Osteoblast (primary cell): ENCODE measurements at regions not wholly inside any gene's neighbourhood (a gene's known extent, or its start where the extent isn't known, plus 50 kb on each side); places are given as distances from the start of the nearest gene placed in this dataset. TPM values are rescaled to one million over a fixed set of nuclear protein-coding genes. Genes with fewer than 3 reads are reported as not detected.

Experiments used
- DNase-seq: peaks from one replicate; pipeline ENCODE4 v3.0.0; 2011; ENCODE audit warnings: low spot score, mixed read lengths; ENCODE audit not compliant: insufficient read length; ENCODE audit errors: missing footprints
- H2AFZ ChIP-seq: 2 replicates; pipeline ENCODE4 v1.6.0; 2011; ENCODE audit warnings: mild to moderate bottlenecking, low read length
- H3K27ac ChIP-seq: 2 replicates; pipeline ENCODE4 v1.5.1; 2011; ENCODE audit warnings: mild to moderate bottlenecking, low read depth, low read length, moderate library complexity
- H3K27me3 ChIP-seq: 2 replicates; pipeline ENCODE4 v1.6.0; 2012; ENCODE audit warnings: mild to moderate bottlenecking, control low read depth, inconsistent platforms, low read length, moderate library complexity; ENCODE audit not compliant: insufficient read depth
- H3K36me3 ChIP-seq: 2 replicates; pipeline ENCODE4 v1.5.1; 2011; ENCODE audit warnings: mild to moderate bottlenecking, low read length, control low read depth, moderate library complexity; ENCODE audit not compliant: insufficient read depth
- H3K4me1 ChIP-seq: 2 replicates; pipeline ENCODE4 v1.5.1; 2011; ENCODE audit warnings: mild to moderate bottlenecking, low read length, control low read depth, moderate library complexity; ENCODE audit not compliant: insufficient read depth
- H3K4me2 ChIP-seq: 2 replicates; pipeline ENCODE4 v1.6.0; 2011; ENCODE audit warnings: mild to moderate bottlenecking, low read length; ENCODE audit not compliant: insufficient read depth
- H3K4me3 ChIP-seq: fragments of 200-600 bp; sonication (generic); 3 replicates; pipeline ENCODE4 v1.5.1; 2012; ENCODE audit warnings: mild to moderate bottlenecking, low read length, inconsistent platforms; ENCODE audit not compliant: insufficient read depth
- H3K79me2 ChIP-seq: 2 replicates; pipeline ENCODE4 v1.6.0; 2012; ENCODE audit warnings: mild to moderate bottlenecking, low read length, control low read depth, inconsistent platforms; ENCODE audit not compliant: insufficient read depth
- H3K9me3 ChIP-seq: 2 replicates; pipeline ENCODE4 v1.5.1; 2011; ENCODE audit warnings: low read depth, low read length, control low read depth
- H4K20me1 ChIP-seq: 2 replicates; pipeline ENCODE4 v1.6.0; 2012; ENCODE audit warnings: mild to moderate bottlenecking, low read length, control low read depth; ENCODE audit not compliant: insufficient read depth
- small RNA-seq: library from RNA; depleted of rRNA; stranded (forward); fragments of <200 nt; gene quantifications from one replicate; pipeline ENCODE3, GENCODE V24; 2012
- TF ChIP-seq, protein P1 (sequence below): IDR thresholded peaks from 2 replicates; pipeline ENCODE4 v1.5.1; 2011; ENCODE audit warnings: mild to moderate bottlenecking, low read depth, low read length, moderate library complexity; ENCODE audit errors: extremely low read depth

DNA sequence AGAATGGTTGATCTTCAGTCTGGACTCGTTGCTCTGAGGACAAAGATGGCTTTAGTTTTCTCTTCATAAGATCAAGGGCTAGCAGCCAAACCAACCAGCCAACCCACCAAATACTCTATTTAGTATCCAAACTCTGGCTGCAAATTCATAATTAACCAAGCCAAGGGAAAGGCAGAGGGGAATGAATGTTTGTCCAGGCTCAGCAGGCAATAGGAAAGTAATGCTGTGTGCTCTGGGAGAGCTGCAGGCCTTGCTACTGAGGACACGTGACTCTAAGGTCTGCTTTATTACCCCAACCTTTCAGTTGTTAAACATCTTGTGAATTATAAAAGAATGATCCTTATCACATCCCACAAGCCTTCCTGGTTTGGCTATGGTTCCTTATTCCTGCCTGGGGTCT lies 52.3 kb upstream of the GALNT15 start:
- Histone ChIP-seq H3K4me3 (no peak overlapping the region), H3K4me2 (no peak overlapping the region), H3K9me3 (no peaks in the 10 kb centered on the region), H3K27me3 (no peaks in the 10 kb centered on the region), H3K27ac (no peak overlapping the region), H3K79me2 (no peaks in the 10 kb centered on the region), H2AFZ (no peak overlapping the region), H4K20me1 (no peaks in the 10 kb centered on the region), H3K36me3 (no peaks in the 10 kb centered on the region), H3K4me1 (peaks cover 23% of the 10 kb centered on the region)
- DNase-seq: no peak
- TF ChIP-seq, protein P1, sequence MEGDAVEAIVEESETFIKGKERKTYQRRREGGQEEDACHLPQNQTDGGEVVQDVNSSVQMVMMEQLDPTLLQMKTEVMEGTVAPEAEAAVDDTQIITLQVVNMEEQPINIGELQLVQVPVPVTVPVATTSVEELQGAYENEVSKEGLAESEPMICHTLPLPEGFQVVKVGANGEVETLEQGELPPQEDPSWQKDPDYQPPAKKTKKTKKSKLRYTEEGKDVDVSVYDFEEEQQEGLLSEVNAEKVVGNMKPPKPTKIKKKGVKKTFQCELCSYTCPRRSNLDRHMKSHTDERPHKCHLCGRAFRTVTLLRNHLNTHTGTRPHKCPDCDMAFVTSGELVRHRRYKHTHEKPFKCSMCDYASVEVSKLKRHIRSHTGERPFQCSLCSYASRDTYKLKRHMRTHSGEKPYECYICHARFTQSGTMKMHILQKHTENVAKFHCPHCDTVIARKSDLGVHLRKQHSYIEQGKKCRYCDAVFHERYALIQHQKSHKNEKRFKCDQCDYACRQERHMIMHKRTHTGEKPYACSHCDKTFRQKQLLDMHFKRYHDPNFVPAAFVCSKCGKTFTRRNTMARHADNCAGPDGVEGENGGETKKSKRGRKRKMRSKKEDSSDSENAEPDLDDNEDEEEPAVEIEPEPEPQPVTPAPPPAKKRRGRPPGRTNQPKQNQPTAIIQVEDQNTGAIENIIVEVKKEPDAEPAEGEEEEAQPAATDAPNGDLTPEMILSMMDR: no peak

DNA sequence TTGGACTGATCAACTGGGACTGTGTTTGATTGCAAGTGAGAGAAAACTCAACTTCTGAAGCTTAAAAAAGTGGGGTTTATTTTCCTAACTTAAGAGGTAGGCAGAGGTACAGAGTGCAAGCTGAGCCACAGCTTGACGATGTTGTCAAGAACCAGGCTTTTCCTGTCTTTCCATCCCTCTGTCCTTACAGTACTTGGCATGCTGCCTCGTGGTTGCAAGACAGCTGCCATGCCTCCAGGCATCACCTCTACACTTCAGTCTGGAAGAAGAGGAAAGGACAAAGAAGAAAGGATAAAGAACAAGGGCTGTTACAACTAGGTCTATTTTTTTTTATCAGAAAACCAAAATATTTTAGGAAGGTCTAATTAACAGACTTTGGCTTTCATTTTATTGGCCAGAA lies 51.8 kb upstream of the GALNT15 start:
- no peak overlapping the region for H2AFZ ChIP-seq
- H3K4me1 ChIP-seq: peaks cover 23% of the 10 kb centered on the region
- H3K27me3 ChIP-seq: no peaks in the 10 kb centered on the region
- no peak for DNase-seq
- no peaks in the 10 kb centered on the region for H4K20me1 ChIP-seq
- no peak overlapping the region for H3K4me3 ChIP-seq
- H3K9me3 ChIP-seq: no peaks in the 10 kb centered on the region
- TF ChIP-seq, protein P1: no peak
- H3K36me3 ChIP-seq: no peaks in the 10 kb centered on the region
- no peak overlapping the region for H3K4me2 ChIP-seq
- no peak overlapping the region for H3K27ac ChIP-seq
- no peaks in the 10 kb centered on the region for H3K79me2 ChIP-seq

DNA sequence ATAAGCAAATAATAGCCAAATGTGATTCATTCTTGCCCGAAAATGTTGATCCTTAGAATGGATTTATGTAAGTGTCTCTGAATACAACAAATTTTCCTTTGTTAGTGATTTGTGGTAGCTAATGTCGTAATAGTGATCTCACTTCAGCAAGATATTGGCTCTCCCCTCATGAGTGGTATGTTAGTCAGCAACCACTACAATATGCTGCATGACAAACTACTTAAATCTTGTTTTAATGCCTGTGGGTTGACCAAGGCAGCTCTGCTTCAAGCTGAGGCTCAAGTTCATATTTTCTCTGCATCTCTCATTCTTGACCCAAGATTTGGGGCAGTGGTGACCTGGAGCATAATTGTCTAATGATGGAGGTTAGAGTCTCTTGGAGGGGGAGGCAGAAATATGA lies 49.8 kb upstream of the GALNT15 start:
- TF ChIP-seq, protein P1: no peak
- no peak overlapping the region for H2AFZ ChIP-seq
- H3K4me3 ChIP-seq: no peak overlapping the region
- peaks cover 31% of the 10 kb centered on the region for H3K4me1 ChIP-seq
- no peaks in the 10 kb centered on the region for H3K9me3 ChIP-seq
- peak; percentile 84 for DNase-seq
- H3K27me3 ChIP-seq: no peaks in the 10 kb centered on the region
- H3K79me2 ChIP-seq: no peaks in the 10 kb centered on the region
- no peaks in the 10 kb centered on the region for H3K36me3 ChIP-seq
- peak overlapping the region; percentile 25 for H3K4me2 ChIP-seq
- peak overlapping the region; percentile 92 for H3K27ac ChIP-seq
- no peaks in the 10 kb centered on the region for H4K20me1 ChIP-seq

Small RNA genes in the stretch of these regions (small RNA-seq; reads per million reads assigned to genes)
- not detected for gene MIR563
